Activated CD4-positive, alpha-beta T cell treated with anti-CD3 and anti-CD28 coated beads, Interleukin-2, amount 50 U/mL, for 4 hours (primary cell): ENCODE measurements at regions not wholly inside any gene's neighbourhood (a gene's known extent, or its start where the extent isn't known, plus 50 kb on each side); places are given as distances from the start of the nearest gene placed in this dataset.

Source experiments
- DNase-seq, 2 experiments: peaks; one replicate each; pipeline ENCODE4 v3.0.0-alpha.2; 2020

DNA sequence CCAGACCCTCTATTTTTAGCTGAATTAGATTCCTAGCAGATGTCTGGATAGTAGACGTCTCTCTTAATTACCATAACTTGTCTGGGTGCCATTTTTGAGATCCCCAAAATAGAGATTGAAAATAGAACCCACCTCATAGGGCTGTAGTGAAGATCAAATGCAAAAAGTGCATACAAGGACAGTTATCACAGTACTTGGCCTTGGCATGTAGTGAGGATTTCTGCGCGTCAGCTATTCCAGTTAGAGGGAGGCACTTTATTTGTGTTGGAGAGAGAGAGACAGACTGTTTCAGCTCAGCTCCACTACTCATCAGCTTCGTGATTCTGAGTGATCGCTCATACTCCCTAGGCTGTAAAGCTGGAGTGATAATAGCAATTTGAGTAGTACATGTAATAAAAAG is 59.6 kb upstream of the CDH13 start:
- DNase-seq: no peak

- DNase-seq: no peak
These were observed 63.4 kb upstream of the CDH13 start for GRCh38 chr16:82563401-82563800.

DNA sequence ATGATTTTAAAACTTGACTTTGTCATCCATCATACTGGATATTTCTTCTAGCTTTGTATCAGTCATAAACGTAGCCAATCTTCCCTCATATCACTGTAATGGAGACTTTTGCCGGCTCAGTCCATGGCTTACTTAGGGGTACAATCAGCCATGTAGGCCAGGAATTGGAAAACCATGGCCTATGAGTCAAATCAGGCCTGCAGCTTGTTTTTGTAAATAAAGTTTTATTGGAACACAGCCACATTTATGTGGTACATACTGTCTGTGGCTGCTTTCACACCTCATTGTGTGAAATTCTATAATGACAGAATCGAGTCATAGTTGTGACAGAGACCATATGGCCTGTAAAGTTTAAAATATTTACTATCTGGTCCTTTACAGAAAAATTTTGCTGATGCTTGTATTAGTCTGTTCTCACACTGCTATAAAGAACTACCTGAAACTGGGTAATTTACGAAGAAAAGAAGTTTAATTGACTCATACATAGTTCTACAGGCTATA is 64.5 kb upstream of the CDH13 start:
- no peak for DNase-seq

DNA sequence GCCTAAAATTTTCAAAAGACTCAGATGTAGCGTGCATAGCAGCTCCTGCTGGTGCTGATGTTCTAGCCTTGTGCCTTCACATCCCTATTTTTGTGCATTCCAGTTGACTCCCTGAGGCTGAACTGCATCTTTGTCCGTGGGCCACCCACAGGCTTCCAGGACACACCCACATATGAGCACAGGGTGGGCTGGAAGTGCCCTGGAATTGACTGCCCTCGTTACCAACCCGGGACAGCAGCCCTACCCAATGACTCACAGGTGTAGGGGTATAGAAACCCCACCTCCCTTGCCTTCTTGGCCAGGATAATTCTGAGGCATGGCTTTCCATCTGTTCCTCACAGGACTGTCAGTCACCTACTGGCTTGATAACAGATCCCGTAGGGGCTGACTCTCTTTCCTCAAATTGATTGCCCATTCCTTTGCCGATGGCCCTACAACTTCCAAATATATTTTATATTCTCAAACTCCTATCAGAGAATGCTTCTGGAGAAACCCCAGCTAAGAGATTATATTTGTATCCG is 65.9 kb upstream of the CDH13 start:
- no peak for DNase-seq

- DNase-seq: no peak
These were observed 82.2 kb upstream of the CDH13 start for GRCh38 chr16:82544378-82545160.

DNA sequence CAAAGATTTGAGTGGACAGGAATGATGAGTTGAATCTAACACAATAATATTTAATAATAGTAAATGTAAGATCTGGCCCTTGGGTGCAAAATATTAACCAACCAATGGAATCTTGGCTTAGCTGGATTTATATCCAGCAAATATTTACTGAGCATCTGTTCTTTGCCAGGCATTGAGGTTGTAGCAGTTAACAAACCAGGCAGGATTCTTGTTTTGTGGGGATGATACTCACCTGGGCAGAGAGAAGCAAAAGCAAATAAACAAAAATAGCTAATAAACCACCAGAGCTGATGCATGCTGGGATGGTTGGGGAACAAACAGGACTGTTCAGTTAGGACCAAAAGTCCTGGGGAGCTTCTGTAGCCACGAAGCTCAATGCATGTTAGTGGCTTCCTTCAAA is 84.1 kb upstream of the CDH13 start:
- DNase-seq: no peak

DNA sequence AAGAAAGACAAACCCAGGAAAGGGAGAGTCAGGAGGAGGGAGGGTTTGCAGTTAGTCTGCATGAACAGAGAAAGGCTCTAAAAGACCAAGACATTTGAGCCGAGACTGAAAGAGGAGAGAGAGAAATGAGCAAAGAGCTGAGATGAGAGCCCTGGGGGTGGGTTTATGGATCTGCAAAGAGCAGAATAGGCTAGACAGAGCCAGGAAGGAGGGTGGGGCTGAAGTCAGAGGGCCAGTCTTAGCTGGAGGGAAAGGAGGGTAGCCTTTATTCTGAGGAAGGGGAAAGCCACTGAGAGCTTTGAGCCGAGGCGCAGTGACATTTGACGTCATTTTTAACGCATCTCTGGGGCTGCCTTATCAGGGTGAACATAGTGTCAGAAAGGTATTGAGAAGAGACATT is 85.7 kb upstream of the CDH13 start:
- DNase-seq: no peak

DNA sequence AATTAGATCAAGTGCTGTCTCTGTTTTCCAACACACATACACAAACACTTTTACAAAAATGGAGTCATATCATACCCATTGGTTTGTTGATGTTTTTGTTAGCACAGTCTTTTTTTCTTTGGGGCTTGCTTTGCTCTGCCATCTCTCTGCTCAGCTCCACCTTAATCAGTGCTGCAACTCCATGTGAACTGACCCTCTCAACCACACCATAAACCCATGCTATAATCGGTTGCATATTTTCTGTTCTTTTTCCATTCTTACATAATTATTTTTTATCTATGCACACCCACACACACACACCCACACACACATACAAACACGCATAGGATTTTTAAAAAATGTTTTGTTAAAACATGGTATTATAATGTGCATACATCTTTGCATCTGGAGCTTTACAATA is 91.0 kb upstream of the CDH13 start:
- no peak for DNase-seq

DNA sequence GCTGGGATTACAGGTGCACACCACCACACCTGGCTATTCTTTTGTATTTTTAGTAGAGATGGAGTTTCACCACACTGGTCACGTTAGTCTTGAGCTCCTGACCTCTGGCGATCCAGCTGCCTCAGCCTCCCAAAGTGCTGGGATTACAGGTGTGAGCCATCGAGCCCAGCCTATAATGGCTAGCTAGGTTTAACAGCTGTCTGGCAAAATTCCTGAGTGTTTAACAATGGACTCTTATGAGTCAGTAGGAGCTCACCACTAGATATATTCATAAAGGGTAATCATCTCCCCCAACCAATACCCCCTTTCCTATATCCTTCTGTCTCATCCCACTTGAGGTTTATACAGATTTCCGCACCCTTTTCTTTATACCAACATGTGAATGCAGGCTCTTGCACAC is 91.5 kb upstream of the CDH13 start:
- no peak for DNase-seq

DNA sequence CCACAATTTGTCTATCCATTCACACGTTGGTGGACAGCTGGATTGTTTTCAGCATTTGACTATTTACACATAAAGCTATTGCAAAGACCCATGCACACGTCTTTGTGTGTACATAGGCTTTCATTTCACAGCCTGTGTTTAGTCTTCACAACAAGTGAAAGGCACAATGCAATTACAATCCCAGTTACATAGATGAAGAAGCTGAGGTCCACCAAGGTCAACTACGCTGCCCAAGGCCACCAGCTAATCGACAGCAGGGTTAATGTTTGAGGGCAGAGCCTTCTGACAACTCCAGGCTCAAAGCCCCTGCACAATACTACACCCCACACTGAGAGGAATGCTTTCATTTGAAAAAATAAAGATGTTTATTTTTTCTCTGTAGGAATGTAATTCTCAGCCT is 93.6 kb upstream of the CDH13 start:
- no peak for DNase-seq

DNA sequence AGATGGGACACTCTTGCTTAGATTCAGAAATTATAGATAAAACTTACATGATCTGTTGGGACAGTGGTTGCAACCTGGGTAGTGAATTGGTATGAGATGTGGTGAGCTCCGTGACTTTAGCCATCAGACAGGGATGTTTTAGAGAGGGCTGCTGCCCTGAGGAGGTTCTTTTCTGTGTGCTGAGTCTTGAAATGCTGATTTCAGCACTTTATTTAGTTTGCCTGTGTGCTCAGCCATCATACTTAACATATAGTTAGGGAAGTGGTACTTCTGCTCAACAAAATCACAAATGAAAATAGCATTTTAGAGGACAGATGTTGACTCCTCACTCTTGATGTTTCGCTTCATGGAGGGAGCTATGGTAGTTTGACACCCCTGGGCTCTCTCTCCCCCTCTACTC is 95.9 kb upstream of the CDH13 start:
- no peak for DNase-seq

GRCh38 chr16:82527101-82527500 is 99.7 kb upstream of the CDH13 start:
- DNase-seq: no peak

- DNase-seq: no peak
These were observed 101.8 kb upstream of the CDH13 start for GRCh38 chr16:82524976-82525375.

DNA sequence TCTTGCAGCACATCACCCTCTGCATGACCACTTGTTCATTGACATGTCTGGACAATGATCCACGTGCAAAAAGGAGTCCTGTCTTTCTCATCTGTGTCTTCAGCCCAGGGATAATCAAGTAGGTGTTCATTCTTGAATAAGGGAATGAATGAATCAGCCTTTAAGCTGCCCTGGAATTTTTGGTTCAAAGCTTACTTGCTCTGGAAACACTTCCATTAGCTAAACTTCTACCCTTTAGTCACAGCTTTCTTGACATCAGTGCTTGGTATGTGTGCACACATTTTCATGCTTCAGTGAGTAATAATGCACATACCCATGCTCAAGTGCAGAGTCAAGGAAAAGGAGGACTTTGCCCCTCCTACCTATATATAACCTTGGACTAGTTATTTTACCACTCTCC is 103.0 kb upstream of the CDH13 start:
- DNase-seq: no peak

- DNase-seq: no peak
These were observed 104.7 kb upstream of the CDH13 start for GRCh38 chr16:82522026-82522425.

DNA sequence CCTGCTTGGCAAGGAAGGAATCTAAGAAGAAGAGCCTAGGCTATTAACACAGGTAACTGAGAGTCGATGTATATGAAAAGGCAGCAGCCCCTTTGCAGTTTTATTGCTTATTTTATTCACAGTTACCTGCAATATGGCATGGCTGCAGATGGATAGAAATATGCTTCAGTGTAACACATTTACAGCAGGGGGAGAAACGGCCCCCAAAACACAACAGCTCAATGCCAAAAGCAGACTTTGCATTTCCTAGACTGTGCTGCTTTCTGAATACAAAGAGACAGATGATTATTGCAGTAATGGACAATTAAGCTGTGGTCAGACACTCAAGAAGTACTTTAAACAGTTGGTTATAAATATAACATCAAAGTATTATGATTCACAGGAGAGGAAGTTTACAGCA is 108.0 kb upstream of the CDH13 start:
- no peak for DNase-seq

- DNase-seq: no peak
These were observed 112.5 kb upstream of the CDH13 start for GRCh38 chr16:82514262-82514661.

DNA sequence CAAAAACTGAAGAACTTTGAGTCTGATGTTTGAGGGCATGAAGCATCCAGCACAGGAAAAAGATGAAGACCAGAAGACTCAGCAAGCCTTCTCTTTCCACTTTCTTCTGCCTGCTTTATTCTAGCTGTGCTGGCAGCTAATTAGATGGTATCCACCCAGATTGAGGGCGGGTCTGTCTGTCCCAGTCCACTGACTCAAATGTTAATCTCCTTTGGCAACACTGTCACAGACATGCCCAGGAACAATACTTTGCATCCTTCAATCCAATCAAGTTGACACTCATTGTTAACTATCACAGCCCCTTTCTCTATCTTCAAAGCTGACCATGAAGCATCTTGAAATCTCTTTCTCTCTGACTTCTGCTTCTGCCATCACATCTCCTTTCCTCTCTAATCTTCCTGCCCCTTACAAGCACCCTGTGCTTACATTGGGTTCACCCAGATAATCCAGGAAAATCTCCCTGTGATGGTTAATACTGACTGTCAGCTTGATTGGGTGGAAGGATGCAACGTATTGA is 115.9 kb upstream of the CDH13 start:
- no peak for DNase-seq

- DNase-seq: no peak
These were observed 116.9 kb upstream of the CDH13 start for GRCh38 chr16:82509691-82510430.

DNA sequence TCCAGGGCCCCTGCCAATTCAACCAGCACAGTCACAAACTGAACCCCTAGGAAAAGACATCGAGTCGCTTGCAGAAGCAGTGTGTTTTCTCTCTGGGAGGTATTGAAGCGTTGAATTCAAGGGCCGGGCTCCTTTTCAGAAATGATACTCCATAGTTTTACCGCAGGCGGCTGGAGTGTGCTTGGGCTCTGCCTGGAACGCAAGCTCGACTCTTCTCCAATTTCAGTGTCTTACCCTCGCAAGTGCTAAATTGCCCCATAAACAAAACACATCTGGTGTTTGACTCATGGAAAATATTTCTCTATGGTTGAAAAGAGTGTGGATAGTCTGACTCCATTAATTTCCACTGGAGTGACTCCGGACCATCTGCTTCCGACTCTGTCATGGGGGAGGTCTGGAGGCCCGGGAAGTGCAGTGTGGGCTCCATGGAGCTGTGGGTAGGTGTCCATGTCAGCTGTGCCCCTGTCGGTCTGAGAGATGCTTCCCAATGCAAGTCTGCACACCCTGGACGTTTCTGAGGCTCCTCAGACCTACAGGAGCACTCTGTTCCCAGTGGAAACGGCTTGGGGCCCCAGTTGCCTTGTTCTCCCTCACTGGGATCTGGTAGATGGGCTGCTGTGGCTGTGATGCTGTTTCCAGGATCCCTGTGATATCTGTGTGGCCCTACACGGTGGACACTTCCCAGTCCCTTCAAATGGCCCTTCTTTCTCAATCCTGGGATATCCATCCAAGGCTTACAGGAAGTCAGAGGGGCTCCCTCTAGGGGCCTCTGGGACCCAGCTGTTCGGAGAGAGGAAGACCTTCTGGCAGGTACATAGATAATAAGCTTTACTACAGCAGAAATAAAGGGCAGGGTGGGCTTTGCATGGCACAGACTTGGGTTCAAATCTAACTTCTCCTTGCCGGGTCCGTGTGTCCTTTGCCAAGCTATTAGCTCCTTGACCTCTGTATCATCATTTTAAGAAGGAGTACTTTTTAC is 119.8 kb upstream of the CDH13 start:
- DNase-seq: no peak

DNA sequence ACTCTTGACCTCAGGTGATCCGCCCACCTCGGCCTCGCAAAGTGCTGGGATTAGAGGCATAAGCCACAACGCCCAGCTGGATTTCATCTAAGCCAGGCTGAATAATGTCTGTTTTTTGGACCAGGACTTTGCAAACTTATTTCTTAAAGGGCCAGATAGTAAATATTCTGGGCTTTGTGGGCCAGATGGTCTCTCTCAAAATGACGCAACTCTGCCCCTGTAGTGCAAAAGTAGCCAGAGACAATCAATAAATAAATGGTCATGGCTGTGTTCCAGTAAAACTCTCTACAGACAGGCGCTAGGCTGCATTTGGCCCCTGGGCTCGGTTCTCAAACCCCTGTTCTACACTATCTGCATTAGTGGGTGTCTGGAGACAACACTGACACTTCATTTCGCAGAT is 121.9 kb upstream of the CDH13 start:
- DNase-seq: no peak

DNA sequence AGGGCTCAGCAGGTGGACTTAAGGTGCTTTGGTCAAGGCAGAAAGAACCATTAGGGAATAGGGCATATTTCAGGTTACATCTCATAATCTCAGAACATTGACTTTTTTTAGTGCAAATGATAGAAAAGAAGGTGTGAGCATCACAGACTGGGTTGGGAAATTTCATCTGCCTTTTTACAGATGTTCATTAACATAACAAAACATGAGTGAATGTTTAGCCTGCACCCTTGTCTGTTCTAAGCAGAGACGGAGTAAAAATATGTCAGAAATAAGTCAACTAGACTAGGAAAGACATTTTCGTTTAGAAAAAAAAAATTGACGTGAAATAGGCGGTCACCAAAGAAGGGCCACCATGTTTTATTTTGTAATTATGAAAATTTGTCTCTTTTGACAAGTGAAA is 127.5 kb upstream of the CDH13 start:
- no peak for DNase-seq

- DNase-seq: no peak
These were observed 129.6 kb upstream of the CDH13 start for GRCh38 chr16:82497139-82497538.
